CD14-positive monocyte (primary cell): ENCODE measurements at regions not wholly inside any gene's neighbourhood (a gene's known extent, or its start where the extent isn't known, plus 50 kb on each side); places are given as distances from the start of the nearest gene placed in this dataset.

Experiments
- DNase-seq, 3 donors: peaks; one replicate each; pipeline ENCODE4 v3.0.0-alpha.2; 2011 to 2022
- H2AFZ ChIP-seq: 2 replicates; pipeline ENCODE4 v1.6.0; 2012; ENCODE audit warnings: mild to moderate bottlenecking, low read depth, low read length, inconsistent platforms; ENCODE audit not compliant: insufficient read depth, poor library complexity, severe bottlenecking
- H3K27ac ChIP-seq, 2 donors: 1 replicate in 1 of 2; 2 replicates in 1 of 2; pipeline ENCODE4 v1.5.1; 2012 to 2013; ENCODE audit warnings: low read length in 2 of 2, control low read depth in 1 of 2, inconsistent platforms in 1 of 2, low read depth in 1 of 2, mild to moderate bottlenecking in 1 of 2
- H3K27me3 ChIP-seq, 2 donors: one replicate each; pipeline versions ENCODE4 v1.6.0 to v1.6.1; 2011 to 2013; ENCODE audit warnings: low read length in 2 of 2; ENCODE audit not compliant: control insufficient read depth in 2 of 2, insufficient read depth in 2 of 2
- H3K36me3 ChIP-seq, 2 donors: replicated peaks in 1 of 2; 1 replicate in 1 of 2; 2 replicates in 1 of 2; pipeline versions ENCODE4 v1.5.1 to v1.6.1; 2012 to 2013; ENCODE audit warnings: low read length in 2 of 2, control low read depth in 1 of 2, inconsistent platforms in 1 of 2, mild to moderate bottlenecking in 1 of 2; ENCODE audit not compliant: insufficient read depth in 2 of 2, control insufficient read depth in 1 of 2
- H3K4me1 ChIP-seq, 2 donors: 1 replicate in 1 of 2; 2 replicates in 1 of 2; pipeline versions ENCODE4 v1.5.1 to v1.6.1; 2012 to 2013; ENCODE audit warnings: low read length in 2 of 2, control low read depth in 1 of 2, inconsistent platforms in 1 of 2, mild to moderate bottlenecking in 1 of 2, moderate library complexity in 1 of 2; ENCODE audit not compliant: insufficient read depth in 2 of 2, control insufficient read depth in 1 of 2
- H3K4me2 ChIP-seq: replicated peaks from 2 replicates; pipeline ENCODE3; 2012; ENCODE audit warnings: low read length, moderate library complexity, mild to moderate bottlenecking; ENCODE audit not compliant: poor library complexity, severe bottlenecking; ENCODE audit errors: extremely low read depth
- H3K4me3 ChIP-seq, 3 experiments: fragments of 200-600 bp in 1 of 3; sonication (generic) in 1 of 3; replicated peaks in 1 of 3; 1 replicate in 2 of 3; 2 replicates in 1 of 3; pipeline ENCODE4 v1.5.1; 2011 to 2013; ENCODE audit warnings: low read length in 3 of 3, mild to moderate bottlenecking in 3 of 3, control low read depth in 2 of 3, low read depth in 2 of 3, inconsistent platforms in 1 of 3, moderate library complexity in 1 of 3
- H3K79me2 ChIP-seq: 2 replicates; pipeline ENCODE4 v1.6.0; 2012; ENCODE audit warnings: mild to moderate bottlenecking, control low read depth, inconsistent platforms, low read length, moderate library complexity; ENCODE audit not compliant: insufficient read depth
- H3K9ac ChIP-seq: 2 replicates; pipeline ENCODE4 v1.6.0; 2017; ENCODE audit warnings: low read length, mild to moderate bottlenecking; ENCODE audit not compliant: insufficient read depth, poor library complexity, severe bottlenecking
- H3K9me3 ChIP-seq, 2 donors: replicated peaks in 1 of 2; 1 replicate in 1 of 2; 2 replicates in 1 of 2; pipeline versions ENCODE4 v1.5.1 to v1.6.1; 2012 to 2013; ENCODE audit warnings: low read length in 2 of 2, control low read depth in 1 of 2; ENCODE audit not compliant: control insufficient read depth in 1 of 2, insufficient read depth in 1 of 2
- H4K20me1 ChIP-seq: 2 replicates; pipeline ENCODE4 v1.6.0; 2012; ENCODE audit warnings: mild to moderate bottlenecking, low read length, control low read depth, moderate library complexity; ENCODE audit not compliant: insufficient read depth
- H3K27ac Mint-ChIP-seq, 7 donors: one replicate each; pipeline ENCODE4 v1.8.0; 2020; ENCODE audit warnings: mild to moderate bottlenecking in 7 of 7, mixed read lengths in 7 of 7, moderate library complexity in 6 of 7, inconsistent platforms in 2 of 7
- H3K27me3 Mint-ChIP-seq, 3 donors: one replicate each; pipeline ENCODE4 v1.8.0; 2021 to 2022; ENCODE audit warnings: low read depth in 3 of 3, mild to moderate bottlenecking in 3 of 3, mixed read lengths in 3 of 3, moderate library complexity in 3 of 3, inconsistent platforms in 1 of 3
- H3K36me3 Mint-ChIP-seq, 2 donors: one replicate each; pipeline ENCODE4 v1.8.0; 2020; ENCODE audit warnings: mixed read lengths in 2 of 2, inconsistent platforms in 1 of 2, mild to moderate bottlenecking in 1 of 2
- H3K4me1 Mint-ChIP-seq: one replicate; pipeline ENCODE4 v1.8.0; 2020; ENCODE audit warnings: mild to moderate bottlenecking, mixed read lengths
- H3K4me3 Mint-ChIP-seq, 2 donors: one replicate each; pipeline ENCODE4 v1.8.0; 2020; ENCODE audit warnings: mild to moderate bottlenecking in 2 of 2, mixed read lengths in 2 of 2, moderate library complexity in 1 of 2
- H3K9me3 Mint-ChIP-seq, 7 donors: one replicate each; pipeline ENCODE4 v1.8.0; 2020 to 2022; ENCODE audit warnings: mixed read lengths in 7 of 7, mild to moderate bottlenecking in 6 of 7, moderate library complexity in 6 of 7, inconsistent platforms in 2 of 7
- WGBS: methylation state at CpG from one replicate; pipeline ENCODE4 v1.1.5; 2013; ENCODE audit warnings: missing lambda C conversion rate; ENCODE audit not compliant: insufficient coverage; 5-methylcytosine and 5-hydroxymethylcytosine counted together
- intact Hi-C, 2 donors: fragments of 100-400 bp; cut with micrococcal nuclease; formaldehyde crosslinking; loops; one replicate each; pipeline versions ENCODE4 v1.15.0 to v1.15.1; 2023
- TF ChIP-seq, protein P1 (sequence below): fragments of 200-600 bp; IDR thresholded peaks from one replicate; pipeline ENCODE4 v1.8.0; 2022; ENCODE audit warnings: antibody characterized with exemption, mild to moderate bottlenecking

- no CpG with 5 or more reads among the region's 3 CpGs for WGBS
- Histone ChIP-seq H3K27me3 (no peaks in the 10 kb centered on the region), H3K9me3 (no peaks in the 10 kb centered on the region), H3K9ac (no peak overlapping the region), H3K36me3 (no peaks in the 10 kb centered on the region), H4K20me1 (no peaks in the 10 kb centered on the region), H3K4me3 (no peak overlapping the region), H2AFZ (no peak overlapping the region), H3K4me1 (no peaks in the 10 kb centered on the region), H3K27ac (no peak overlapping the region), H3K79me2 (no peaks in the 10 kb centered on the region), H3K4me2 (no peak overlapping the region)
- DNase-seq: no peak
- Mint-ChIP-seq H3K9me3 (peaks cover 0 to 4% (median 1%) of the 10 kb centered on the region in 7 donors), H3K27ac (no peak overlapping the region), H3K4me1 (no peaks in the 10 kb centered on the region), H3K36me3 (no peaks in the 10 kb centered on the region), H3K4me3 (no peak overlapping the region), H3K27me3 (peaks cover 7 to 13% (median 13%) of the 10 kb centered on the region in 3 donors)
- TF ChIP-seq, protein P1, sequence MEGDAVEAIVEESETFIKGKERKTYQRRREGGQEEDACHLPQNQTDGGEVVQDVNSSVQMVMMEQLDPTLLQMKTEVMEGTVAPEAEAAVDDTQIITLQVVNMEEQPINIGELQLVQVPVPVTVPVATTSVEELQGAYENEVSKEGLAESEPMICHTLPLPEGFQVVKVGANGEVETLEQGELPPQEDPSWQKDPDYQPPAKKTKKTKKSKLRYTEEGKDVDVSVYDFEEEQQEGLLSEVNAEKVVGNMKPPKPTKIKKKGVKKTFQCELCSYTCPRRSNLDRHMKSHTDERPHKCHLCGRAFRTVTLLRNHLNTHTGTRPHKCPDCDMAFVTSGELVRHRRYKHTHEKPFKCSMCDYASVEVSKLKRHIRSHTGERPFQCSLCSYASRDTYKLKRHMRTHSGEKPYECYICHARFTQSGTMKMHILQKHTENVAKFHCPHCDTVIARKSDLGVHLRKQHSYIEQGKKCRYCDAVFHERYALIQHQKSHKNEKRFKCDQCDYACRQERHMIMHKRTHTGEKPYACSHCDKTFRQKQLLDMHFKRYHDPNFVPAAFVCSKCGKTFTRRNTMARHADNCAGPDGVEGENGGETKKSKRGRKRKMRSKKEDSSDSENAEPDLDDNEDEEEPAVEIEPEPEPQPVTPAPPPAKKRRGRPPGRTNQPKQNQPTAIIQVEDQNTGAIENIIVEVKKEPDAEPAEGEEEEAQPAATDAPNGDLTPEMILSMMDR: no peak
- intact Hi-C loops: no loop called here
Measured at GRCh38 chr1:232380131-232380530, 249.8 kb downstream of the SIPA1L2 start.

DNA sequence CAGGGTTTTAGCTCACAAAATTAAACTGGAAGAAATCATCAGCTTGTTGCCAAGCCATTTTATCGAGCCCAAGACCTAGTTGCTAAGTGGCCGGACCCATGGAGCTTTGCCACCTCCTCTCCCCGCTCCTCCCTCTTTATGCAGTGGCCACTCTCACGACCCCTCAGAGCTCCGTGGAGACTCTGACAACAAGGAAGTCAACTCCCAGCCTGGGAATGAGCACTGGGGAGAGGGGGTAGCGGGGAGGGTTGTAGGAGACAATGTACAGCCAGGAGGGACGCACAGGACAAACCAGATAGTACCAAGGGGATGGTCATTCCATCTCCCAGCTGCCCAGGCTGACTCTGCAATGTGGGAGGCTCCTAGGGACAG, 250.9 kb downstream of the SIPA1L2 start:
- Histone ChIP-seq H3K9me3 (no peaks in the 10 kb centered on the region), H3K9ac (no peak overlapping the region), H3K36me3 (no peaks in the 10 kb centered on the region), H3K4me3 (no peak overlapping the region), H4K20me1 (no peaks in the 10 kb centered on the region), H3K27me3 (no peaks in the 10 kb centered on the region), H2AFZ (no peak overlapping the region), H3K27ac (no peak overlapping the region), H3K4me2 (no peak overlapping the region), H3K79me2 (no peaks in the 10 kb centered on the region), H3K4me1 (no peaks in the 10 kb centered on the region)
- no peak overlapping the region for H3K27ac Mint-ChIP-seq
- H3K9me3 Mint-ChIP-seq: peaks cover 0 to 6% (median under 1%) of the 10 kb centered on the region in 7 donors
- TF ChIP-seq, protein P1: no peak
- H3K4me3 Mint-ChIP-seq: no peak overlapping the region
- H3K36me3 Mint-ChIP-seq: no peaks in the 10 kb centered on the region
- intact Hi-C loops: no loop called here
- WGBS: no CpG with 5 or more reads among the region's 7 CpGs
- no peak for DNase-seq
- no peaks in the 10 kb centered on the region for H3K4me1 Mint-ChIP-seq
- peaks cover 7 to 13% (median 10%) of the 10 kb centered on the region in 3 donors for H3K27me3 Mint-ChIP-seq
